HG03565 (cell line): ENCODE measurements at regions not wholly inside any gene's neighbourhood (a gene's known extent, or its start where the extent isn't known, plus 50 kb on each side); places are given as distances from the start of the nearest gene placed in this dataset.
"Not testable (repeated sequence)": the region's sequence is repeated elsewhere in the genome, so short reads cannot be mapped to it uniquely, and the experiment has no call there.

Experiments used
- ATAC-seq: cut with Tn5 transposase; IDR thresholded peaks from one replicate; pipeline ENCODE4 v1.9.1; 2021; ENCODE audit warnings: mild to moderate bottlenecking, moderate library complexity; ENCODE audit not compliant: unreplicated experiment

DNA sequence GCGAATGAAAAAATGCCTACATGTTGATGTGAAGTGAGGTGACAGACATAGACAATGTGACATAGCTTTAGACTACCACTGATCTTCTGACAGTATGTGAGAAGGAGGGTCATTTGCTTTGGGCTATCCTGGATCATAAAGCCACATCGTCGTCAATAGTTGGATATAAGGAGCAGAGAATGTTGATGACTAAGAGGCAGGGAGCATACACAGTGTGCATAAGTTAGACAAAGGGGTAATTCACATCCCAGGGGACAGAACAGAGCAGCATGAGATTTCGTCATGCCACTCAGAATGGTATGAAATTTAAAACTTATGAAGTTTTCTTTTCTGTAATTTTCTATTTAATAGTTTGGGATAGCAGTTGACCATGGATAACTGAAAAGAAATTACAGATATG is 403.2 kb downstream of the DSC3 start:
- ATAC-seq, result no peak

DNA sequence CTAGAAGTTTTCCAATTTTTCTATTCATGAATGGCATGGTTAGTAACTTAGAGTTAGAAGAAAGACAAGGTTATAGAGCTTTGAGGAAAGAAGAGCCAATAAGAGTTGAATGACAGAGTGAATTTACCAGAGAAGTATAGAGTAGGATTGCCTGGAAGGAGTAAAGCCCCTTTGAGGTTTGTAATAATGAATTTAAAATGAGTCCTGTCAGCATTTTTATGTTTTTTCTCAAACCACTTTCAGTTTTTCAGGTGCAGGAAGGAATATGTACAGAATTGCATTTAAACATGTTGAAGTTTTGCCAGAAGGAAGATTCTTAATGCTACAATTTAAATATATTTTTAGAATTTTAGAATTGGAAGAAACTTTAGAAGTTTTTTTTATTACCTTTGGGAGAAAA is 408.3 kb downstream of the DSC3 start:
- no peak for ATAC-seq

DNA sequence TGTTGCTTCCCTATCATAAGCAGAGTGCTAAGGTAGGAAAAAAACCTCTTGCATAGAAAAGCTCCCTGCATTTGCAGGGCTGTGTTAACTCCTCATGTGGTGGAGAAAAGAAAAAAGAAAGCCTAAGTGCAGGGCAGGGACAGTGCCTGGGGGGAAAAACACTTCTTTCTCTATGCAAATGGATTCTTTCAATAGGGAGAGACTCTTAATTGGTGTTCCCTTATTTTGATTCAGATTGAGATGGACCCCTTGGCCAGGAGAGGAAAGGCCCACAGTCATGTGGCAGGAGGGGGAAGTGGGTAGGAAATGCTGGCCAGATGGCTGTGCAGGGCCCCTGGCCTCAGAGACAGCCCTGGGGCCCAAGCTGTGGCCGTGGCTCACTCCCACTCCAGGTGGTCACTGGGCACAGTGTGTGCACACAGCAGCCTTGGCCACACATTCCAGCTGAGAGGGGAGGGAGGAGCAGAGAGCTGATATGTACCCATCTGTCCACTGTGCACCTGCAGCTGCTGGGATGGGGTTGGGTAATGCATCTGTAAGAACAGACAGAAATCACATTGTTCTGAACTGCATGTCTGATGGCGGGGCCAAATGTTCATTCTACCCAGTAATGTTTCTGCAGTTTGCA is 410.4 kb downstream of the DSC3 start:
- no peak for ATAC-seq

DNA sequence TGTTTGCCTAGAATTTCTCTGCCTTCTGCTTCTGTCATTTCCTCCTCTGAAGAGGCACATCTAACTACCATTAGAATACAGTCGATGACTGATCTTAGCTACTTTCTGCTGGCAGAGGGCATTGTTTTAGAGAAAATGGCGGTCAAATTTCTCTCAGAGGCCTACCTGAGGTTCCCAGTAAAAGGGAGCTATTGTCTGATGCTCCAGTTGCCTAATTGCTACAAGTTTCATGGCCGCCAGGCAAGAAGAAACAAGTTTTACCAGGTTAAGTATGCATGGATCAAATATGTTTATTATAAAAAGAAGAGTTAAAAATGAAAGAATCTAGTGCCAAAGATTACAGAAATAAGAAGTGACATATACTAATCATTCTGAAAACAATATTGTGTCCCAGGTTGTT is 416.6 kb downstream of the DSC3 start:
- ATAC-seq, result no peak

DNA sequence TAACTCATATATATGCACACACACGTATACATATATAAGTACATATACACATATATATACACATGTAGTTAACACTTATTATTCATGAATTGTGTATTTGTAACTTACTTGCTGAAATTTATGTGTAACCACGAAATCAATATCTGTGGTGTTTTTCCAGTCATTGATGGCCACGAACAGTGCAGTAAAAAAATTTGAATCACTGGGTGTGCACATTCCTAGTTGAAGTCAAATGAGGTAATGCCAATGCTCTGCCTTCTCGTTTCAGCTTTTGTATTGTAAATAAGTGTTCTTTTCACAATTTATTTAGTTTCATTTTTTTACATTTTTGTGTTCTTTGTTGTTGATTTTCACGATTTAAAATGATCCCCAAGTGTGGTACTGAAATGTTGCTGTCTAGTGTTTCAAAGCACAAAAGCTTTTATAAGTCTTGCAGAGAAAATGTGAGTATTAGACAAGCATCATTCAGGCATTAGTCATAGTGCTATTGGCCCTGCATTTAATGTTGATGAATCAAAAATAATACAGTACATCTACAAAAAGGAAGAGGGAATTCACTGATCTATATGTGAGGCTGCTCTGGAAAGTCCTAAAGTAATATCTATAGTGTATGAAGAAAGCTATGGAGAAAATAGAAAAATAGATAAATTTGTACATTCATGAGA is 419.0 kb downstream of the DSC3 start:
- no peak for ATAC-seq

DNA sequence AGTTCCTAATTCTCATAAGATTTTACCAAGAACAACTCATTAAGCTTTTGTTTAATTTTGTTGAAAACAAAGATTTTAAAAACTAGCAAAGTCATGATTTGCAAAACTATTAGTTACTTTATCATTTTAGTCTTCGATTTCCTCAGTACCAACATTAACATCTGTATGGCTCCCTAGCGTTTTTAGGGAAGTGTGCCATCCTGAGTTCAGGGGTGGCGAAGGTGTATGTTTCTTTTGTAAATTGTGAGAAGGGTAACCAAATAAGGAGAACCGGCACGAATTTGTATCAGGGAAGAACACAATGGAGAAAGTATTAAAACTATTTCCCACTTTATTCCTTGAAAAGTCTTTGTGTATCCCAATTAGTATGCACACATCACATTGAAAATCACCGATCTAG is 419.9 kb downstream of the DSC3 start:
- ATAC-seq, result no peak

DNA sequence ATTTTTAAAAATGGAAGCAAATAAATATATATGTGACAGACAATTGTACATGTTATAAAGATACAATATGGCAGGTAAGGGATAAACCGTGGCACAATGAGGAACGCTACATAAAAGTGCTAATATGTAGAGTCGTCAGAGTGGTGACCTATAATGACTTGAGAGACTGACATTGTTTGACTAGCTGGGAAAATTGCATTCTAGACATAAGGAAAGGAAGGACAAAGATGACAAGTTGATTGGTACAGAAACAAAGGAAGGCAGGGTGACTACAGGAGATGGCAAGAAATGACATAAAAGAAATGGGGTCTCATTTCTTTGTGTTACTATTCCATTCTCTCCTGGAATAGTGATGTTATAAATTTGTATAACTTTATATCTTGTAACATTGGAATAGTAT is 420.4 kb downstream of the DSC3 start:
- ATAC-seq, result no peak

DNA sequence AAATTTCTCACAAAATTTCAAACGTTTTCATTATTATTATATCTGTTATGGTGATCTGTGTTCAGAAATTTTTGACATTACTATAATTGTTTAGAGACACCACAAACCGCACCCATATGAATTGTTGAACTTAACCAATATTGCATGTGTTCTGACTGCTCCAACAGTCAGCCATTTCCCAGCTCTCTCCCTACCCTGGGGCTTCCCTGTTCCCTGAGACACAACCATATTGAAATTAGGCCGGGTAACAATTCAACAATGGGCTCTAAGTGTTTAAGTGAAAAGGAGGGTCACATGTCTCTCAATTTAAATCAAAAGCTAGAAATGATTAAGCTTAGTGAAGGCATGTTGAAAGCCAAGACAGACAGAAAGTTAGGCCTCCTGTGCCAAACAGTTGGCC is 424.0 kb downstream of the DSC3 start:
- no peak for ATAC-seq

DNA sequence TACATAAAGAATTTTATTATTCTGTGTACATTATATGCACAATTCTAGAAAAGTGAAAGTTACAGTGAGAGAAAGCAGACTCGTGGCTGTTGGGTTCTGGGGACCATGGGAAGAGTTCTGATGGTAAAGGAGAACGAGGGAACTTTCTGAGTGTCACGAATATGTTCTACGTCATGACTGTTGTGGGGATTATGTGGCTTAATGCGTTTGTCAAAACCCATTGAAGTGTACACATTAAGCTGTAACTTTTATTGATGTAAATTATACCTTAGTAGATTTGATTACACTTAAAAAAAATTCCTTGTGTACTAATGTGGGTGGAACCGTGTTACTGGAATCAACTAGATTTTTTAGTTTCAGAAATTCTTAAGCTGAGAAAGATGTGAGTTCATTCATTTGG is 426.1 kb downstream of the DSC3 start:
- no peak for ATAC-seq

DNA sequence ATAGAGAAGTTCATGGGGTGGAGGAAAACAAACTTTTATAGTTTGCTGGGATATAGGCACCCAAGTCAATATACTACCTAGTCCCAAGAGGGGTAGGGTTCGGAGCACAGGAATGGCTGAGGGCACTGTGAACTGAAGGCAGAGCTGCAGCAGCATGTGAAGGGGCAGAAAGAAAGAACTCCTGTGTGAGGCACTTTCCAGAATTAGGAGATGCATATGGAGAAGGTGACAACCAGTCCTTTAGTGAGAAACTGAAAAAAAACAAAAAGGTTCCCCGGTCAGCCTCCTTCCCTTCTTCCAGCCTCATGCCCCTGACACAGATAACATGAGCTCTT is 429.1 kb downstream of the DSC3 start:
- no peak for ATAC-seq

DNA sequence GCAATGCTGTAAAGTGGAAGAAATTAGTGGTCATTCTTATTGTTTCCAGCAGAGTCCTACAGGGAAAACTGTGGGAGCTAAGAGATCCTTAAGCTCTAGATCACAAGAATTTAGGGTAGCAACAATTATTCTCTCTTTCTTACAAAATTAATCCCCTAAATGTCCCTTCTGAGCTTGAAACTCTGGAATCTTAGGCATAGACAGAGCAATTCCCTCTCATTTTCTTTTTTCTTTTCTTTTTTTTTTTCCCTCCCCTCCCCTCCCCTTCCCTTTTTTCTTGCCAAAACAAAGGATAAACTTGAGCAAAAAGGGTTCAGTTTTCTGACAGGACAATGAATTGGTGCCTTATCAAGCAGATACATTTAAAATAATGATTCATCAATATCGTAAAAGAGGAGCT is 441.0 kb downstream of the DSC3 start:
- ATAC-seq, result no peak

DNA sequence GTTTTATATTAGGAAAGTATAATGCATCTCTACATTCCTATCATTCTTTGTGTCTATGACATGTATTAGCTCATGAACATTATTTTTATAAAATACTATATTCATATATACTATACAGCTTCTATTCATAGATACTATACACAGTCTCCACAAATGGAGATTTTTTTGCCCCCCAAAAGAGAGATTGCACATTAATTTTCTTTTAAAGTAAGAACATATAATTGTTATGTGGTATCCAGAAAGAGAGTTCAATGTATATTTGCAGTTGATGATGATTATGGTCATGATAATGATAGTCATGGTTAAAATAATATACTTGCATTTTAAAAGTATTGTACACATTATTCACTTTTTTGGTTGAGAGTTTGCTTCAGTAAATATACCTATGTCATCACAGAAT is 445.3 kb downstream of the DSC3 start:
- ATAC-seq, result no peak

DNA sequence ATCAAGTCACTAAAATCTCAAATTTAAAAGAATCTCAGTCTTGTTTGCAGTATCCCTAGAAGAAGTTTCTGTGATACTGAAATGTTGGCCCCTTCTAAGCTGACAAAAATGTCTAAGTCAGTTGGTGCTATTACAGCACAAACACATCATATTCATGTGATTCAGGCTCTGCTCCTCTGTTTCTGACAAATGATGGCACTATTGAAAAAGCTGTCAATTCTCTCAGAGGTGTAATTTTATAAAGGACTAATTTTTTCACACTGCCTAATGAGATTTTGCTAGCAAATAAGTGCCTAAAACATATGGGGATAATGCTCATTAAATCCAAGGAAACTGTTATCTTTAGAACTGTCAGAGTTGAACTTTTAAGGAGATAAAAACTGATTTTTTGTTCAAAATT is 445.9 kb downstream of the DSC3 start:
- no peak for ATAC-seq

DNA sequence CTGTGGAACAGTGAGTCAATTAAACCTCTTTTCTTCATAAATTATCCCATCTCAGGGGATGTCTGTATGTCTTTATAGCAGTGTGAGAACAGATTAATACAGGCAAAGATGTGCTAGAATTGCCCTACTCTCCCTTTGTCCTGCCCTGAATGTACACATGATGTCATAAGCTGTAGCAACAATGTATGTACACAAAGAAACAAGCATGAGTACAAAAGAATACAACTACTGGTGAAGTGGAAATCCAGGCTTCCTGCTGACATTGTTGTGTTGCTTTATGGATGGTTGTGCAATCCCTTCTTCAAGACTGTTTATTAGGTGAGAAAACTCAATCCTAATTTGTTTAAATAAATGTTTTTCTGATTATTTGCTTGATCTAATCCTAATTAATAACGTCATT is 446.6 kb downstream of the DSC3 start:
- no peak for ATAC-seq

DNA sequence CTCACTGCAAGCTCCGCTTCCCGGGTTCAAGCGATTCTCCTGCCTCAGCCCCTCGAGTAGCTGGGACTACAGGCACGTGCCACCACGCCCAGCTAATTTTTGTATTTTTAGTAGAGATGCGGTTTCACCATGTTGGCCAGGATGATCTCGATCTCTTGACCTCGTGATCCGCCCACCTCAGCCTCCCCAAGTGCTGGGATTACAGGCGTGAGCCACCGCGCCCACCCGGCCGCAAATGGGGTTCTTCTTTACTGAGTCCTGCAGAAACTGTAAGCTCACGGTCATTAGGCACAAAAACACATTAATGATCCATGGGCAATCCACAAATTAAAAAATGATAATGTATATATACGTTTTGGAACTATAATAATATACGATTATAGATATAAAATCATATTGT is 447.6 kb downstream of the DSC3 start:
- not testable (repeated sequence) for ATAC-seq

DNA sequence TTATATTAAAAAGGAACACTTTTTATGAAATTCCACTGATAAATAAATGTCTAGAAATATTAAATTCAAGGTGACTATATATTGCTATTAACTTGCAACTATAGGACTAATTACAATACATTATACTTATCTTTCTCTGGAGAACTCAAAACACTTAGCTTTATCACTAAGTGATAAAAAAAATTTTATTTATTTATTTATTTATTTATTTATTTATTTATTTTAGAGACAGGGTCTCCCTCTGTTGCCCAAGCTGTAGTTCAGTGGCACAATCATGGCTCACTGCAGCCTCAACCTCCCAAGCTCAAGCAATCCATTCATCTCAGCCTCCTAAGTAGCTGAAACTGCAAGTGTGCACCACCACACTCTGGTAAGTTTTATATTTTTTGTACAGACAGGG is 451.1 kb downstream of the DSC3 start:
- no peak for ATAC-seq

DNA sequence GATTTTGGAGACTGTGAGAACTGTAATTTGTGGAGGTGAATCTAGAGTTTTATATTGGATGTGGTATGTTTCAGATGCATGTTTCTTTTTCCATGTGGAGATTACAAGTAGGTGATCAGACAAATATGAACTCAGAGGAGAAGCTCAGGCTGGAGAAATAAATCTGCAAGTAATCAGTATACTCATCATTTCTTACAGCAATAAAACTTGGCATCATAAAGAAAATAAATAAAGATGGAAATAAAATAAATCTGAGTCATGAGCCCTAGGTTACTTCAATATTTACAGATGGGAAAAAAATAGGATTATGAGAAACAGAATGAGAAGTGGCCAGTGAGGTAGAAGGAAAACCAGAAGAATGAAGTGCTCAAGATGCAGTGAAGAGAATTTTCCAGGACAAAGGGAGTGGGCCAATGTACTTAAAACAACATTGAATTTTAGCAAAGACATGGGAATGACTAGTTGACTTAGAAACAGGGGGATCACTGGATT is 453.8 kb downstream of the DSC3 start:
- ATAC-seq, result no peak

DNA sequence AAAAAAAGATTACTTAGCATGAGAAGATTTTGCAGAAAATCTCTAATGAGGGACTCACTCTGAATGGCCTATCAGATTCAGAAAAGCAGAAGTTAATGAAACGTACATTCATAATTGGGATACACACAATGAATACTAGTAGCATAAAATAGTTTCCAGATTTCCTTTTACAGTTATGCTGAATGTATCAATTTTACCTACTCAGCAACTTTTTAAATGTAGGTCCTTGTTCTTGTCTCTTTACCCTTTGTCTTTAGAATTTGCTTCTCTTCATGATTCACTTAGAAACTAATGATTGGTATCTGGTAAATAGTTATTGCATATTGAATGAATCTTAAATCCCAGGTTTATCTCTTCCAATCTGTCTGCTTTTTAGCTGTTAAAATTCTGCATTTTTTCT is 458.8 kb downstream of the DSC3 start:
- no peak for ATAC-seq

DNA sequence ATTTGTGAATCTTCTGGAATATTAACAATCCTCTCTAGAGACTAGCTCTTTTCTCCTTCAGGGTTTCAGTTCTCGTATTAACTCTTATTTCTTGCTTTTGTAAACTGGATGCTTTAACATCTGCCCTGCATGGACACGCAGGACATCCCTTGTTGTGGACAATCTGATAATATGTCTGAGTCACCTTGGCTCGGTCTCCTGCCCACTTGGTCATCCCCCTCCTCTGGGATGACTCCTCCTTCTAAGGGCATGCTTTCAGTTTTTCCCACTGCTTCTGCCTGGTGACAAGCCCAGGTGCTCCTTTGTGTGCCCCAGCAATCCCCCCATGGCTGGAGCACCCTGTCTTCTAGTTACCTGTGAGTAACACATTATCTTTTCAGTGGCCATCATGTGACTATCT is 460.5 kb downstream of the DSC3 start:
- ATAC-seq, result no peak

DNA sequence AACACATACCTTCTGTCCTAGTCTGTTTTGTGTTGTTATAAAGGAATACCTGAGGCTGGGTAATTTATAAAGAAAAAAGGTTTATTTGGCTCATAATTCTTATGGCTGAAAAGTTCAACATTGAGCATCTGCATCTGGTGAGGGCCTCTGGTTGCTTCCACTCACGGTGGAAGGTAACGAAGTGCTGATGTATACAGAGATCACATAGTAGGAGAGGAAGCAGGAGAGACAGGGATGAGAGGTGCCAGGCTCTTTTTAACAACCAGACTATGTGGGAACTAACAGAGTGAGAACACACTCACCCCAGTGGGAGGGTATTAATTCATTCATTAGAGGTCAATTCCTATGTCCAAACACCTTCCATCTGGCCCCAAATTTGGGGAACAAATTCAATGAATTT is 463.8 kb downstream of the DSC3 start:
- ATAC-seq, result no peak

DNA sequence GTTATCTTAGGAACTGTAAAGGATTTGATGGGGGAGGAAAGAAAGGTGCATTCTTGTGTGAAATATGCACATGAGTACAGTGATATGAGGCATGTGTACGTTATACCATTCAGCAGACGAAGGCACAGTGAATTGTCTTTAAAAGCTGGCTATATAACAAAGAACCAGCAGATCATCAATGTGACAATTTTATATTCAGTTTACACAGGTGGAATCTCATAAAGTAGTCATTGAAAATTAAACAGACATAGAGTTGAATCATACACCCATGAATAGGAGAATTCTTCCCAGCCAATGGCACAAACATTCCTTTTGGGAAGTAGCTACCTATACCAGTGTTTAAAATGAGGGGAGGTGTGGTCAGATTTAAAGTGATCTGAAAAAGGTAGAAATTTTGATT is 470.3 kb downstream of the DSC3 start:
- ATAC-seq, result no peak

DNA sequence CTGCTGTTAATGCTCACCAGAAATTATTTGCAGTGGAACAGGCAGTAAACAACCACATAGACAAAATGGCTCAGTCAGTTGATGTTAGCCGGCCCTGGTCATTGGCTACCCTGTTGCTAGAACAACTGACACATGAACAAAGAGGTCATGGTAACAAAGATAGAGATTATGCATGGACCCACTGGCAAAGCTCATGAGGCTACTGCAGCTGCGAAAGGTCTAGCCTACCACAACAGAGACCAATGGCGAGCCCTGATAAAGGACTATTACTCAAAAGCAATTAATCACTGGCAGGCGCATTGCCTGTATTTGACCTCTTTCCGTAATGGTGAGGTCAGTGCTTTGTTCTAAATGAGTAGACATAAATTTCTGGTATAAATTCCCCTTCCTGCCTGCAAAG is 474.2 kb downstream of the DSC3 start:
- ATAC-seq, result no peak

DNA sequence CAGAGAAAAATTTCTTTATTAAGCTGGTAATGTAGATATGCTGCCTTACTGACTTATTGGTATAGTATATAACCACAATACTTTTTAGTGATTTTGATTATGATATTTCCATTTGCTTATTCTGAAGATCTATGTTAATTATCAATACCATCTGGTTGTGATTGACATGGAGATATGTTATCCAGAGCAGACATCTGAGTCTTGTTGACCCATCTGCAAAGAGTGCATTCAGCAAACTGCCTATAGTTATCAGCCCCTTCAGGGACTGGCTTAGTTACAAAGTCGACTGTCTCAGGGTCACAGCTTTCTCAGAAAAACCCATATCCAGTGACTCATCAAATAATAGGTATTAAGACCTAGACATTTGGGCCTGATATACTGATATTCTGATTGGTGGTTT is 475.7 kb downstream of the DSC3 start:
- no peak for ATAC-seq
